ENCODE measurements at regions not wholly inside any gene's neighbourhood (a gene's known extent, or its start where the extent isn't known, plus 50 kb on each side); places are given as distances from the start of the nearest gene placed in this dataset.

GRCh38 chr5:56615361-56616153, 199.8 kb upstream of the MAP3K1 start:
- Histone ChIP-seq H3K36me3 (no peaks in the 10 kb centered on the region), H3K27me3 (no peaks in the 10 kb centered on the region), H3K9me3 (ENCODE audit: low read depth) (no peaks in the 10 kb centered on the region), H3K4me1 (ENCODE audit: low read depth) (peaks cover 14% of the 10 kb centered on the region), H3K4me3 (no peak overlapping the region), H3K27ac (peak overlapping the region; percentile 8)
- TF ChIP-seq CTCF (IDR thresholded peaks at IDR 0.05; ENCODE audit: low read depth, low read length) = no peak
- peak in 1 of 2 donors; percentile 46 for DNase-seq (ENCODE audit: low read depth in 1 of 2, low spot score in 1 of 2)

GRCh38 chr5:56612759-56613158, 202.6 kb upstream of the MAP3K1 start:
- Histone ChIP-seq H3K4me3 (no peak overlapping the region), H3K4me1 (ENCODE audit: low read depth) (peaks cover 14% of the 10 kb centered on the region), H3K36me3 (no peaks in the 10 kb centered on the region), H3K27ac (no peak overlapping the region), H3K27me3 (no peaks in the 10 kb centered on the region), H3K9me3 (ENCODE audit: low read depth) (no peaks in the 10 kb centered on the region)
- DNase-seq (ENCODE audit: low read depth in 1 of 2, low spot score in 1 of 2) = no peak
- TF ChIP-seq CTCF (IDR thresholded peaks at IDR 0.05; ENCODE audit: low read depth, low read length) = no peak

- Histone ChIP-seq H3K9me3 (ENCODE audit: low read depth) (no peaks in the 10 kb centered on the region), H3K27me3 (no peaks in the 10 kb centered on the region), H3K4me3 (no peak overlapping the region), H3K4me1 (ENCODE audit: low read depth) (peaks cover 14% of the 10 kb centered on the region), H3K36me3 (no peaks in the 10 kb centered on the region), H3K27ac (no peak overlapping the region)
- no peak for DNase-seq (ENCODE audit: low read depth in 1 of 2, low spot score in 1 of 2)
- no peak for TF ChIP-seq CTCF (IDR thresholded peaks at IDR 0.05; ENCODE audit: low read depth, low read length)
Observed at GRCh38 chr5:56612353-56612752, 203.0 kb upstream of the MAP3K1 start.

- TF ChIP-seq CTCF (IDR thresholded peaks at IDR 0.05; ENCODE audit: low read depth, low read length) = no peak
- Histone ChIP-seq H3K27me3 (no peaks in the 10 kb centered on the region), H3K4me3 (no peak overlapping the region), H3K27ac (no peak overlapping the region), H3K9me3 (ENCODE audit: low read depth) (no peaks in the 10 kb centered on the region), H3K36me3 (no peaks in the 10 kb centered on the region), H3K4me1 (ENCODE audit: low read depth) (peaks cover 6% of the 10 kb centered on the region)
- no peak for DNase-seq (ENCODE audit: low read depth in 1 of 2, low spot score in 1 of 2)
Observed at GRCh38 chr5:56610093-56610698, 205.2 kb upstream of the MAP3K1 start.

GRCh38 chr5:56608217-56608925, 207.0 kb upstream of the MAP3K1 start:
- DNase-seq (ENCODE audit: low read depth in 1 of 2, low spot score in 1 of 2) = no peak
- Histone ChIP-seq H3K27ac (no peak overlapping the region), H3K4me3 (no peak overlapping the region), H3K9me3 (ENCODE audit: low read depth) (no peaks in the 10 kb centered on the region), H3K27me3 (no peaks in the 10 kb centered on the region), H3K4me1 (ENCODE audit: low read depth) (no peaks in the 10 kb centered on the region), H3K36me3 (no peaks in the 10 kb centered on the region)
- TF ChIP-seq CTCF (IDR thresholded peaks at IDR 0.05; ENCODE audit: low read depth, low read length) = no peak
